SK-N-SH (cell line): ENCODE measurements at regions not wholly inside any gene's neighbourhood (a gene's known extent, or its start where the extent isn't known, plus 50 kb on each side); places are given as distances from the start of the nearest gene placed in this dataset.

Experiments used
- CTCF ChIA-PET: fragments of 300-600, 350-600 bp; formaldehyde crosslinking; extraction: SDS; loops from one replicate; lab custom pipeline; 2021; lab: Yijun Ruan, JAX
- POLR2A ChIA-PET: fragments of 350-600 bp; sonication (Branson Sonifier 250); formaldehyde crosslinking; extraction: SDS; loops from one replicate; lab custom pipeline; 2020; ENCODE audit warnings: antibody characterized with exemption, inconsistent platforms; lab: Yijun Ruan, JAX
- DNase-seq: peaks from one replicate; pipeline ENCODE4 v3.0.0; 2012
- H2AFZ ChIP-seq: fragments of 200-600 bp; sonication (generic); 2 replicates; pipeline ENCODE4 v1.8.1; 2016; ENCODE audit warnings: antibody characterized with exemption, mild to moderate bottlenecking, low read depth
- H3F3A ChIP-seq: fragments of 200-600 bp; sonication (generic); replicated peaks from 2 replicates; pipeline ENCODE3; 2016; ENCODE audit warnings: antibody characterized with exemption, mild to moderate bottlenecking; ENCODE audit not compliant: insufficient read depth
- H3K27ac ChIP-seq, 2 experiments: fragments of 200-500 bp in 1 of 2; fragments of 200-600 bp in 1 of 2; sonication (Bioruptor generic) in 1 of 2; sonication (generic), shearing (Covaris generic) in 1 of 2; 2 replicates each; pipeline versions ENCODE4 v1.5.1 to v1.6.1; 2014 to 2016; ENCODE audit warnings: low read depth in 2 of 2, inconsistent platforms in 1 of 2, low read length in 1 of 2, mild to moderate bottlenecking in 1 of 2, mixed read lengths in 1 of 2
- H3K27me3 ChIP-seq: fragments of 200-600 bp; sonication (generic), shearing (Covaris generic); 2 replicates; pipeline ENCODE4 v1.6.1; 2016; ENCODE audit warnings: mixed run types; ENCODE audit not compliant: insufficient read depth
- H3K36me3 ChIP-seq, 2 experiments: fragments of 200-500 bp in 1 of 2; fragments of 200-600 bp in 1 of 2; sonication (Bioruptor generic) in 1 of 2; sonication (generic) in 1 of 2; replicated peaks in 1 of 2; 2 replicates each; pipeline versions ENCODE3 to v1.5.1; 2014 to 2016; ENCODE audit warnings: low read length in 1 of 2, mild to moderate bottlenecking in 1 of 2; ENCODE audit not compliant: insufficient read depth in 2 of 2, control insufficient read depth in 1 of 2
- H3K4me1 ChIP-seq, 2 experiments: fragments of 200-500 bp in 1 of 2; fragments of 200-600 bp in 1 of 2; sonication (Bioruptor generic) in 1 of 2; sonication (generic), shearing (Covaris generic) in 1 of 2; 2 replicates each; pipeline versions ENCODE4 v1.5.1 to v1.6.1; 2014 to 2016; ENCODE audit warnings: low read depth in 1 of 2, low read length in 1 of 2, mixed run types in 1 of 2; ENCODE audit not compliant: insufficient read depth in 2 of 2, control insufficient read depth in 1 of 2
- H3K4me2 ChIP-seq: fragments of 200-600 bp; sonication (generic), shearing (Covaris generic); 2 replicates; pipeline ENCODE4 v1.6.1; 2017; ENCODE audit warnings: mixed run types
- H3K4me3 ChIP-seq, 2 experiments: fragments of 200-500 bp in 1 of 2; fragments of 200-600 bp in 1 of 2; sonication (Bioruptor generic) in 1 of 2; sonication (generic), shearing (Covaris generic) in 1 of 2; 2 replicates each; pipeline versions ENCODE4 v1.5.1 to v1.8.1; 2014 to 2016; ENCODE audit warnings: low read depth in 2 of 2, inconsistent platforms in 1 of 2, low read length in 1 of 2, mild to moderate bottlenecking in 1 of 2, mixed read lengths in 1 of 2, moderate library complexity in 1 of 2
- H3K79me2 ChIP-seq: fragments of 200-600 bp; sonication (generic); 2 replicates; pipeline ENCODE4 v1.8.1; 2017; ENCODE audit warnings: mild to moderate bottlenecking; ENCODE audit not compliant: insufficient read depth
- H3K9ac ChIP-seq: fragments of 200-600 bp; sonication (generic); 2 replicates; pipeline ENCODE4 v1.6.1; 2017; ENCODE audit warnings: mixed run types
- H3K9me2 ChIP-seq: fragments of 200-600 bp; sonication (generic); 2 replicates; pipeline ENCODE4 v1.6.1; 2017; ENCODE audit warnings: mixed run types
- H3K9me3 ChIP-seq: fragments of 200-600 bp; sonication (generic); 2 replicates; pipeline ENCODE4 v1.6.1; 2017; ENCODE audit warnings: mixed run types, mild to moderate bottlenecking, moderate library complexity
- H4K20me1 ChIP-seq: fragments of 200-600 bp; sonication (generic); 2 replicates; pipeline ENCODE4 v1.6.1; 2017; ENCODE audit warnings: mild to moderate bottlenecking, mixed run types; ENCODE audit not compliant: insufficient read depth
- CHD2 ChIP-seq: fragments of 150-350 bp; IDR thresholded peaks from 2 replicates; pipeline ENCODE4 v1.6.1; 2018; ENCODE audit warnings: low read length; ENCODE audit not compliant: partially characterized antibody
- ELF1 ChIP-seq: IDR thresholded peaks from 2 replicates; pipeline ENCODE4 v1.4.0; 2012
- FOSL2 ChIP-seq: IDR thresholded peaks from 2 replicates; pipeline ENCODE4 v1.4.0; 2012; ENCODE audit warnings: low read depth, mild to moderate bottlenecking, moderate library complexity, borderline replicate concordance
- FOXM1 ChIP-seq: IDR thresholded peaks from 2 replicates; pipeline ENCODE4 v1.4.0; 2012; ENCODE audit warnings: low read depth, mild to moderate bottlenecking
- JUND ChIP-seq: IDR thresholded peaks from 2 replicates; pipeline ENCODE4 v1.4.0; 2012
- POLR2AphosphoS5 ChIP-seq: IDR thresholded peaks from 2 replicates; pipeline ENCODE4 v1.6.1; 2012; ENCODE audit warnings: low read depth, low read length
- RFX5 ChIP-seq: IDR thresholded peaks from 2 replicates; pipeline ENCODE4 v1.6.1; 2012; ENCODE audit warnings: mild to moderate bottlenecking, improper control_type of control experiment, low read length
- SMC3 ChIP-seq: IDR thresholded peaks from 2 replicates; pipeline ENCODE4 v1.6.1; 2012; ENCODE audit warnings: low read depth, low read length, improper control_type of control experiment
- TCF12 ChIP-seq: IDR thresholded peaks from 2 replicates; pipeline ENCODE4 v1.4.0; 2012
- YY1 ChIP-seq: IDR thresholded peaks from 2 replicates; pipeline ENCODE4 v1.4.0; 2012; ENCODE audit warnings: low read depth, mild to moderate bottlenecking
- WGBS: methylation state at CpG from one replicate; pipeline ENCODE4 v1.1.6; 2017; ENCODE audit warnings: low lambda C conversion rate; 5-methylcytosine and 5-hydroxymethylcytosine counted together
- TF ChIP-seq, protein P1 (sequence below): IDR thresholded peaks from 2 replicates; pipeline ENCODE4 v1.6.1; 2012; ENCODE audit warnings: mild to moderate bottlenecking, low read depth, low read length, moderate library complexity
- TF ChIP-seq, protein P2 (sequence below): IDR thresholded peaks from 2 replicates; pipeline ENCODE4 v1.4.0; 2012; ENCODE audit warnings: low read depth, borderline replicate concordance

DNA sequence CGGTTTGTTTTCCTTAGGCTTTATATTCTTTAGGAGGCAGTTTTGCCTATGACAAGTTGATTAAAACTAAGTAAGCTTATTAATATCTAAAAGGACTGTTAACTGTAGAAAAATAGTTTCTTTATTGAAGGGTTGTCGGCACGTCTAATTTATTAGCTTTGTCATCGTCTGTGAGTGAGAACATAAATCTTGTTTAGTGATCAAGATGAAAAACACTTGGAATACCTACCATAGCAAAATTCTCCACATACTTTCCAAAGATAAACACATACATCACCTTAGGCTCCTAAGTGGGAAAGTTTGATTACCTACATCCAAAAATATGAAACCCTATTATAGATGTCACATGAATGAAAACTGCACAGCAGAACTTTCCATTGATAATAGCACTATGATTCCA is 139.1 kb upstream of the BNIP2 start:
- POLR2A ChIA-PET, result no interaction called here
- no peak overlapping the region for H2AFZ ChIP-seq
- DNase-seq, result no peak
- peaks cover 6% of the 10 kb centered on the region; the same call in 1 of the 2 replicates for H3K27me3 ChIP-seq
- no peaks in the 10 kb centered on the region for H3K4me1 ChIP-seq
- no peaks in the 10 kb centered on the region for H3F3A ChIP-seq
- H3K9me2 ChIP-seq, result no peaks in the 10 kb centered on the region
- CTCF ChIA-PET, result no interaction called here
- H3K9ac ChIP-seq, result no peak overlapping the region
- H3K4me2 ChIP-seq, result no peak overlapping the region
- TF ChIP-seq FOSL2, result no peak
- TF ChIP-seq FOXM1, result no peak
- TF ChIP-seq, protein P1, sequence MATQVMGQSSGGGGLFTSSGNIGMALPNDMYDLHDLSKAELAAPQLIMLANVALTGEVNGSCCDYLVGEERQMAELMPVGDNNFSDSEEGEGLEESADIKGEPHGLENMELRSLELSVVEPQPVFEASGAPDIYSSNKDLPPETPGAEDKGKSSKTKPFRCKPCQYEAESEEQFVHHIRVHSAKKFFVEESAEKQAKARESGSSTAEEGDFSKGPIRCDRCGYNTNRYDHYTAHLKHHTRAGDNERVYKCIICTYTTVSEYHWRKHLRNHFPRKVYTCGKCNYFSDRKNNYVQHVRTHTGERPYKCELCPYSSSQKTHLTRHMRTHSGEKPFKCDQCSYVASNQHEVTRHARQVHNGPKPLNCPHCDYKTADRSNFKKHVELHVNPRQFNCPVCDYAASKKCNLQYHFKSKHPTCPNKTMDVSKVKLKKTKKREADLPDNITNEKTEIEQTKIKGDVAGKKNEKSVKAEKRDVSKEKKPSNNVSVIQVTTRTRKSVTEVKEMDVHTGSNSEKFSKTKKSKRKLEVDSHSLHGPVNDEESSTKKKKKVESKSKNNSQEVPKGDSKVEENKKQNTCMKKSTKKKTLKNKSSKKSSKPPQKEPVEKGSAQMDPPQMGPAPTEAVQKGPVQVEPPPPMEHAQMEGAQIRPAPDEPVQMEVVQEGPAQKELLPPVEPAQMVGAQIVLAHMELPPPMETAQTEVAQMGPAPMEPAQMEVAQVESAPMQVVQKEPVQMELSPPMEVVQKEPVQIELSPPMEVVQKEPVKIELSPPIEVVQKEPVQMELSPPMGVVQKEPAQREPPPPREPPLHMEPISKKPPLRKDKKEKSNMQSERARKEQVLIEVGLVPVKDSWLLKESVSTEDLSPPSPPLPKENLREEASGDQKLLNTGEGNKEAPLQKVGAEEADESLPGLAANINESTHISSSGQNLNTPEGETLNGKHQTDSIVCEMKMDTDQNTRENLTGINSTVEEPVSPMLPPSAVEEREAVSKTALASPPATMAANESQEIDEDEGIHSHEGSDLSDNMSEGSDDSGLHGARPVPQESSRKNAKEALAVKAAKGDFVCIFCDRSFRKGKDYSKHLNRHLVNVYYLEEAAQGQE, result no peak
- no peak for TF ChIP-seq TCF12
- no peak for TF ChIP-seq CHD2
- TF ChIP-seq POLR2AphosphoS5, result no peak
- no peak for TF ChIP-seq RFX5
- TF ChIP-seq JUND, result no peak
- TF ChIP-seq, protein P2, sequence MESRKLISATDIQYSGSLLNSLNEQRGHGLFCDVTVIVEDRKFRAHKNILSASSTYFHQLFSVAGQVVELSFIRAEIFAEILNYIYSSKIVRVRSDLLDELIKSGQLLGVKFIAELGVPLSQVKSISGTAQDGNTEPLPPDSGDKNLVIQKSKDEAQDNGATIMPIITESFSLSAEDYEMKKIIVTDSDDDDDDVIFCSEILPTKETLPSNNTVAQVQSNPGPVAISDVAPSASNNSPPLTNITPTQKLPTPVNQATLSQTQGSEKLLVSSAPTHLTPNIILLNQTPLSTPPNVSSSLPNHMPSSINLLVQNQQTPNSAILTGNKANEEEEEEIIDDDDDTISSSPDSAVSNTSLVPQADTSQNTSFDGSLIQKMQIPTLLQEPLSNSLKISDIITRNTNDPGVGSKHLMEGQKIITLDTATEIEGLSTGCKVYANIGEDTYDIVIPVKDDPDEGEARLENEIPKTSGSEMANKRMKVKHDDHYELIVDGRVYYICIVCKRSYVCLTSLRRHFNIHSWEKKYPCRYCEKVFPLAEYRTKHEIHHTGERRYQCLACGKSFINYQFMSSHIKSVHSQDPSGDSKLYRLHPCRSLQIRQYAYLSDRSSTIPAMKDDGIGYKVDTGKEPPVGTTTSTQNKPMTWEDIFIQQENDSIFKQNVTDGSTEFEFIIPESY, result no peak
- TF ChIP-seq, all 33 proteins: peak for 0
- Histone ChIP-seq H3K9me3 (no peaks in the 10 kb centered on the region), H3K79me2 (no peaks in the 10 kb centered on the region), H3K36me3 (no peaks in the 10 kb centered on the region), H3K4me3 (no peak overlapping the region), H3K27ac (no peak overlapping the region), H4K20me1 (no peaks in the 10 kb centered on the region)
- WGBS, result 15% methylated on average over 4 of the region's 4 CpGs

DNA sequence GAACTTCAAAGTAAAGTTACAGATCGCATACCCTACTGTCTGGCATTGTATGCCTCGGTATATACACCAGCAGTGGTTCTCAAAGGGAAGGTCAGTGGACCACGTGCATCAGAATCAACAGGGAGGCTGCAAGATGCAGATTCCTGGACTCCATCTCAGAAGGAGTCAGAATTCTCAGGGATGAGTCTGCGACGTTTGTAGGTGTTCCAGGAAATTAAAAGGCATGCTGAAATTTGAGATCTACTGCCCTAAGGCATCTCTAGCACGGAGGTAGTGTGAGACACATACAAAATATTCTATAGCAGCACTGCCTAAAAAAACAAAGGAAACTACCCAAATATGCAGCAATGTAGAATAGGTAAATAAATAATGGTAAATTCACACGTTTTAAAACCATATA is 136.8 kb upstream of the BNIP2 start:
- Histone ChIP-seq H3K27me3 (peaks cover 6% of the 10 kb centered on the region; the same call in 1 of the 2 replicates), H3K9ac (no peak overlapping the region), H3K79me2 (no peaks in the 10 kb centered on the region), H3K27ac (no peak overlapping the region), H2AFZ (no peak overlapping the region), H3K9me2 (no peaks in the 10 kb centered on the region), H3K4me1 (no peaks in the 10 kb centered on the region), H3K4me2 (no peak overlapping the region), H3K36me3 (no peaks in the 10 kb centered on the region), H4K20me1 (no peaks in the 10 kb centered on the region), H3F3A (no peaks in the 10 kb centered on the region), H3K9me3 (no peaks in the 10 kb centered on the region), H3K4me3 (no peak overlapping the region)
- TF ChIP-seq, protein P2, result no peak
- TF ChIP-seq ELF1 (no peak), POLR2AphosphoS5 (no peak), YY1 (no peak), SMC3 (no peak)
- 0% methylated on average over 7 of the region's 7 CpGs for WGBS
- ChIA-PET POLR2A (no interaction called here), CTCF (no interaction called here)
- DNase-seq, result no peak
